HG03439 (cell line): ENCODE measurements at regions not wholly inside any gene's neighbourhood (a gene's known extent, or its start where the extent isn't known, plus 50 kb on each side); places are given as distances from the start of the nearest gene placed in this dataset.

Source experiments
- ATAC-seq: cut with Tn5 transposase; IDR thresholded peaks from one replicate; pipeline ENCODE4 v1.9.1; 2021; ENCODE audit warnings: mild to moderate bottlenecking, moderate library complexity; ENCODE audit not compliant: unreplicated experiment

DNA sequence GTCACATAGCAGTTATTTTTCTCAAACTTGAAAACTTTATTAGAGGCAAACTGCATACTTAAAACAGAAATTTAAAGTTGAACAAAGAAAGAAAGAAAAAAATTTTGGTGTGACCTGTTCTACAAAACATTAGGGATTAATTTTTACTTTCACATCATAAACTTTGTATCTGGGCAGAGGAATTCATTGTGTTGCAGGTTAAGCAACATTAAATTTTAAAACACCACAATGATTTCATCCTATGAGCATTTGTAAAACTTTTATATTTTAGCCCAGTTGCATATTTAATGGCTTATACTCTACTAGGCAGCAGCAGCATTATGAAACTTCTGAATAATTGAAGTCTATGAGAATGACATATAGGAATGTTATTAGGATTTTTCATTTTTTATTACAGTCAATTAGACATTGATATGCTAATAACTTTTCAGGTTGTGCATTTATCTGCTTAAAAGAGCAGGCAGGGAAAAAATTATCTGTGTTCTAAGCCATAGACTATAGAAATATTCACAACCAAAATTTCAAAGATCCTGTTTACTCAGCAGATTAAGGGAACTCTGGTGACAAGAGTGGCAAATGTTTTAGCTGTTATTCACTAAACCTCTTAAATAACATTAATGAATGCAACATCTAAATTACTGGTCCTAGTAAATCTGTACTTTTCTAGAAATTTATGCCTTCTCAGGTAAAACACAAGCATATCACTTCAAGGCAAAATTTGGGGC is 1088.5 kb upstream of the CDH6 start:
- no peak for ATAC-seq

DNA sequence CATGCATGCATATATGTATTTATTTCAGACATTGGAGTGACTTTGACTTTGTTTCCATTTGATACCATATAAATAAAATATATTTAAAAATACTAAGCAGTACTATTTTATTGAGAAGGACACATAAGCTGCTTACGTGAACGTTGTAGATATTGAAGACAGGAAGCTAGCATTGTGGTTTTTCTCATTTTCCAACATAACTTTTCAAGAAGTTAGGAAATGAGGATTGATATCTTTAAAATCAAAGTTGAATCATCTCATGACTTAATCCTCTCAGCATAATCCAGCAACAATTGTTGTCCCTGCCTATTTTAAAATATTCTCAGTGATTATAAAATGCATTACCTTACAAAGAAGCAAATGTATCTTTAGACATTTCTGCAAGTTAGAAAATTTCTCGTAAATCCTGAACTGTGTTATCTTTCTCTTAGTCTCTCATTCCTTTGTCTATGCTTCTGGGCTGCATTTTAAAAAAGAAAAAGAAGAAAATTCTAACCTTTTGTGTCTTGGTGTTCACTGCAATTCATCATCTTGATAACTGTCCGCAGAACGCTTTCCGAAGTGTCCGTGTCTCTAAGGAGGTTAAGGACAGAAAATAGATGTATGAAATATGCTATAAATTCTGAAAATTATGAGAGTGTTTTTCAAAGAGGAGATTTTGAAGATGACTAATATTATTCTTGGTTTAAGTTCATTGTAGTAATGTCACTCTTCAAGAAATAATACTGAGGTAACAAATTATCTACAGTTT is 1089.9 kb upstream of the CDH6 start:
- ATAC-seq: no peak

DNA sequence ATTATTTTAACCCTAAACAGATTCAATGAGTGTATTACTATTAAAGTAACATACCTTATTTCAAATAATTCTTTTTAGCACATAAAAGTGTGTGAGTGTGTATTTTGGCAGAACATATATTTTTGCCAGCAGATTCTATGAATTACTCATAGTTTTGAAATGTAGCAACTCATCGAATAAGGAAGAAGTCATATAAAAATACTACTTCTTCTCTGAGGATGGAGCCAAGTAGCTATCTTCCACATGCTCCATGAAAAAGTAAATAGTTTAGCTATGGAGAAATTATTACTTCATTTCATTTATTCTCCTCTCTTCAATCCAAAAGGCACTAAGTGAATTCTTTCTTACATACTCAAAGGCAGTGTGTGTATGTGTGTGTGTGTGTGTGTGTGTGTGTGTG is 1090.4 kb upstream of the CDH6 start:
- no peak for ATAC-seq

DNA sequence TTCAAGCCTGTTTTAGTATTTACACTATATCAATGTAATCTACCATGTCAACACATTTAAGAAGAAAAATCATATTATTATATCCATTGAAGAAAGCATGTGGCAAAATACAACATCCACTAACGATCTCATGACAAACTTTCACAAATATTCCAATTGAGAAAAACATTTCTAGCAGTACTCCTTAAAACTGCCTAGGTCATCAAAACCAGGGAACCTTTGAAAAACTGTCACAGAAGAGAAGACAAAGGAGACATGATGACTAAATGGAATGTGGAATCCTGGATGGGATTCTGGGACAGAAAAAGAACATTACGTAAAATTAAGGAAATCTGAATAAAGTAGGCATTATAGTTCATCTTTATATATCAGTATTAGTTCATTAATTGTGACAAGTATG is 1091.3 kb upstream of the CDH6 start:
- ATAC-seq: no peak

DNA sequence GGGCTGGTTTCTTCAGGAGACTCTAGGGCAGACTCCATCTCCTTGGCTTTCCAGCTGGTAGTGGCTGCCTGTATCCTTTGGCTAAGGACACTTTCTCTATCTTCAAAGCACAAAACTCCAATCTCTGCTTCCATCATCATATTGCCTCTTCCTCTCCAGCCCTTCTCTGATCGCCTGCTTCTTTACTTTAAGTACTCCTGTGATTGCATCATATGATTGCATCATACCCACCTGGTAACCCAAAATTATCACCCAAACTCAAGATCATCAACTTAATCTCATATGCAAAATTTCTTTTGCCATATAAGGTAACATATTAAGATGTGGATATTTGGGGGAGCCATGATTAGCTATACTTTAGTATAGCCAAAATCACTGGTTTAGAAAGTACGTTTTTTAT is 1092.6 kb upstream of the CDH6 start:
- no peak for ATAC-seq

DNA sequence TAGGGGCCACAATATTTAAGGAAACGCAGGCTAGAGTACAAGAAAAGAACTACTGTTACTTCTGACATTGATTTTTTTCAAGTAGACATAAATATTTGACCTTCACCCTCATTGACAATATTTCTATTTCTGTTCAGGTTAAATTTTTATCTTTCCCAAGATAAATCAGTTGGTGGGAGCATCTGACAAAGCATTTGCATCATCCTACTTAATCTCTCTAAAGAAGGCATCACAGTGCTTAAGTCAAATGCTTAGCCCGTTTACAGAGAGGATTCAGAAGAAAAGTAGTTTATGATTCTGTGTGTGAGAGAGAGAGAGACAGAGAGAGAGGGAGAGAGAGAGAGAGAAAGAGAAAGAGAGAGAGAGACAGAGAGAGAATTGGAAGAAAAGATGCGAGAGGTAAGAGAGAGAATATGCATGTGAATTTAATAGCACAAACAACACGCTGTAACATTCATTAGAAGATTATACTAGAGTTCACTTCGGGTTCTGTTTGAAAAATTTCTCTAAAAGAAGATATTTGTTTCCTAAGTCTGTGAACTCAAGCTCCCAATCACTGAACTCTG is 1093.3 kb upstream of the CDH6 start:
- ATAC-seq: no peak

- no peak for ATAC-seq
Observed at GRCh38 chr5:30099634-30100033, 1093.9 kb upstream of the CDH6 start.

- no peak for ATAC-seq
Observed at GRCh38 chr5:30098940-30099339, 1094.5 kb upstream of the CDH6 start.

DNA sequence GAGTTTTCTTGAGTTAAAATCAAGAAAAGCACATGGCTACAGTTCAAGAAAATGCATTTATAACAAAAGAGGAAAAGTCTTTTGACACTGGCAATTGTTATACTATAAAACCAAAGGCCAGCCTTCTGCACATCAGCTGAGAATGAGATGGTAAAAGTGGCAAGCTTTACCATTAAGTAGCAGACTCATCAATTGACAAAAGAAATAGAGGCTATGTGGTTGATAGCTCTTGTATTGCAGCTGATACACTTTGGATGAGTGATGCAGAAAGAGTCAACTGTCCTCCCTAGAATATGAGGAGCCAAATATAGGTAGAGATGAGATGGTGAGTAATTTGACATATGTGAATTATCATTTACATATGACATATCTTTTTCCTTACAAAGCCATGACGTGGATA is 1100.9 kb upstream of the CDH6 start:
- no peak for ATAC-seq

- ATAC-seq: no peak
Observed at GRCh38 chr5:30069441-30070263, 1123.8 kb upstream of the CDH6 start.

GRCh38 chr5:30063503-30063902 is 1130.0 kb upstream of the CDH6 start:
- ATAC-seq: no peak

GRCh38 chr5:30051976-30052375 is 1141.5 kb upstream of the CDH6 start:
- ATAC-seq: no peak

- no peak for ATAC-seq
Observed at GRCh38 chr5:30050056-30050815, 1143.2 kb upstream of the CDH6 start.

DNA sequence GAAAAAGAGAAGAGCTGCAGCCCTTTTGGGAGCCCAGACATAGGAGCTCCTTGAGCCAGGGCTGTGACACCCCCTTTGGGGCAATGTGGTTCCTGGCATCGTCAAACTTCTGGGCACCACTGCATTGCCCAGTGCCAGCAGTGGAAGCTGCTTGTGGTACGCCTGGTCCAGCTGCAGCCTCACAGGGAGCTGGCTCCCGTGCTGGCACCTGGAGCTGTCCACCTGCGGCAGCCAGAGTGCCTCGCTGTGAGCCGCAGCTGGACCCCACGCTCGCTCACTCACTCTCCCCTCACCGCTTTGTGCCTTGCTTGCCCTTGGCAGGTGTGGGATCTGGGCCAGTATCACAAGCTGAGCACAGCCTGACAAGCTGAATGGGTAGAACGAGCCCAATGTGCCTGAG is 1150.8 kb upstream of the CDH6 start:
- ATAC-seq: no peak

- ATAC-seq: no peak
Observed at GRCh38 chr5:30041831-30042385, 1151.6 kb upstream of the CDH6 start.

DNA sequence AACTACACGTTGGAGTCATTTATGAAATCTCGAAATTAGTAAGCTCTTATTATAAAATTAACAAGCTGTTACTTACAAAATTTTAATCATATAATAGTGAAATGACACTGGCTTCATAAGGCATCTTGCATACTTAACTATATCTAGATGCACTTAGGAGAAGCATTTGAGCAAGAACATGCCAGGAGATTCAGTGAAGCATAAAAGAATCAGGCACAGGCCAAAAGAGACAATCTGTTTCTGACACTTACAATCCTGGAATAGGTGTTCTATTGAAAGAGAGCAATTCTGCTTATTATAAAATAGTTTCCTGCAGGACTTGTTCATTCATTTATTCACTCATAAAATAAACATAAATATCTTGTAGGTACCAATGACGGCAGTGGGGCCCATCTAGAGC is 1152.2 kb upstream of the CDH6 start:
- ATAC-seq: no peak

- peak; percentile 74 for ATAC-seq
Observed at GRCh38 chr5:30040488-30041118, 1152.9 kb upstream of the CDH6 start.

DNA sequence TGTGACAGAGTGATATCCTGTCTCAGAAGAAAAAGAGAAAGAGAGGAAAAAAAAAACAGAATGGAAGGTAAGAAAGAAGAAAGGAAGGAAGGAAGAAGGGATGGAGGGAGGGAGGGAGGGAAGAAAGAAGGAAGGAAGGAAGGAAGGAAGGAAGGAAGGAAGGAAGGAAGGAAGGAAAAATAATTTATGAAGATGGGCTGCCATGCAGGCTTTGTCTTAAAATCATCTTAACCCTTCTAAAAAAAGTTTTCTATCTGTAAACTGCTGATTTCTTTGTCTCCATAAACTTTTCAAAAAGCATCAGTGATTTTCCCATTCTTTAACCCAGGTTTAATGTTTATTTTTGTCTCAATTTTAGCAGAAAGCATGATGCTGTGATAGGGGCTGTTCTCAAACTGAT is 1154.1 kb upstream of the CDH6 start:
- ATAC-seq: no peak

- no peak for ATAC-seq
Observed at GRCh38 chr5:30034870-30035269, 1158.6 kb upstream of the CDH6 start.

- ATAC-seq: no peak
Observed at GRCh38 chr5:30030101-30030500, 1163.4 kb upstream of the CDH6 start.
